ENCODE measurements at regions not wholly inside any gene's neighbourhood (a gene's known extent, or its start where the extent isn't known, plus 50 kb on each side); places are given as distances from the start of the nearest gene placed in this dataset.
"Not testable (repeated sequence)": the region's sequence is repeated elsewhere in the genome, so short reads cannot be mapped to it uniquely, and the experiment has no call there.

GRCh38 chr2:189348369-189348768 lies 92.9 kb upstream of the WDR75 start:
- H3K9ac ChIP-seq (ENCODE audit: low read length) = no peak overlapping the region
- H3K4me1 ChIP-seq (ENCODE audit: insufficient read depth, low read length) = peaks cover 41% of the 10 kb centered on the region
- peaks cover 4% of the 10 kb centered on the region for H3K9me3 ChIP-seq (ENCODE audit: low read length)
- H3K36me3 ChIP-seq (ENCODE audit: insufficient read depth, low read length) = no peaks in the 10 kb centered on the region
- H3K27ac ChIP-seq (ENCODE audit: low read depth, low read length) = peak overlapping the region; percentile 48
- no peaks in the 10 kb centered on the region for H3K27me3 ChIP-seq (ENCODE audit: control insufficient read depth in 1 of 2, insufficient read depth in 2 of 2, low read length in 2 of 2)
- H3K4me3 ChIP-seq (ENCODE audit: low read depth in 1 of 2, low read length in 2 of 2) = no peak overlapping the region

- H3K9me3 ChIP-seq (ENCODE audit: low read length) = peaks cover 4% of the 10 kb centered on the region
These were observed 90.6 kb upstream of the WDR75 start for GRCh38 chr2:189350540-189351209.

GRCh38 chr2:189351933-189352332 lies 89.3 kb upstream of the WDR75 start:
- H3K4me1 ChIP-seq (ENCODE audit: insufficient read depth, low read length) = peaks cover 23% of the 10 kb centered on the region
- not testable (repeated sequence) for H3K27me3 ChIP-seq (ENCODE audit: control insufficient read depth in 1 of 2, insufficient read depth in 2 of 2, low read length in 2 of 2); H3K36me3 ChIP-seq (ENCODE audit: insufficient read depth, low read length); H3K9me3 ChIP-seq (ENCODE audit: low read length); H3K4me3 ChIP-seq (ENCODE audit: low read depth in 1 of 2, low read length in 2 of 2); H3K9ac ChIP-seq (ENCODE audit: low read length); H3K27ac ChIP-seq (ENCODE audit: low read depth, low read length)

More at GRCh38 chr2:189350540-189351209, 90.6 kb upstream of the WDR75 start:
- Histone ChIP-seq H3K4me1 (ENCODE audit: insufficient read depth, low read length) (peaks cover 27% of the 10 kb centered on the region), H3K4me3 (ENCODE audit: low read depth in 1 of 2, low read length in 2 of 2) (no peak overlapping the region), H3K27me3 (ENCODE audit: control insufficient read depth in 1 of 2, insufficient read depth in 2 of 2, low read length in 2 of 2) (no peaks in the 10 kb centered on the region), H3K9ac (ENCODE audit: low read length) (no peak overlapping the region), H3K36me3 (ENCODE audit: insufficient read depth, low read length) (no peaks in the 10 kb centered on the region), H3K27ac (ENCODE audit: low read depth, low read length) (peak overlapping the region; percentile 45)

- H3K4me3 ChIP-seq (ENCODE audit: low read depth in 1 of 2, low read length in 2 of 2) = not testable (repeated sequence)
These were observed 83.9 kb upstream of the WDR75 start for GRCh38 chr2:189357375-189357774.

DNA sequence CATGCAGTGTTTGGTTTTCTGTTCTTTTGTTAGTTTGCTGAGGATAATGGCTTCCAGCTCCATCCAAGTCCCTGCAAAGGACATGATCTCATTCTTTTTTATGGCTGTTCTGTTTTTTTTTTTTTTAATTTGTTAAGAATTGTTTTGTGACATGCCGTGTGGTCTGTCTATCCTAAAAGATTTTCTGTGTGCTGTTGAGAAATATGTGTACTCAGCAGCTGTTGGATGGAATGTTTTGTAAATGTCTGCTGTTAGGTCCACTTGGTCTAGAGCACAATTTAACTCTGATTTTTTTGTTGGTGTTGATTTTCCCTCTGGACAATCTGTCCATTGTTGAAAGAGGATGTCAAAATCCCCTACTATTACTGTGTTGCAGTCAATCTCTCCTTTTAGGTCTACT lies 80.4 kb upstream of the WDR75 start:
- Histone ChIP-seq H3K4me1 (ENCODE audit: insufficient read depth, low read length) (peaks cover 4% of the 10 kb centered on the region), H3K4me3 (ENCODE audit: low read depth in 1 of 2, low read length in 2 of 2) (no peak overlapping the region), H3K27me3 (ENCODE audit: control insufficient read depth in 1 of 2, insufficient read depth in 2 of 2, low read length in 2 of 2) (no peaks in the 10 kb centered on the region), H3K36me3 (ENCODE audit: insufficient read depth, low read length) (no peaks in the 10 kb centered on the region), H3K9me3 (ENCODE audit: low read length) (no peaks in the 10 kb centered on the region), H3K9ac (ENCODE audit: low read length) (no peak overlapping the region), H3K27ac (ENCODE audit: low read depth, low read length) (no peak overlapping the region)

More at GRCh38 chr2:189357375-189357774, 83.9 kb upstream of the WDR75 start:
- not testable (repeated sequence) for H3K27me3 ChIP-seq (ENCODE audit: control insufficient read depth in 1 of 2, insufficient read depth in 2 of 2, low read length in 2 of 2); H3K9ac ChIP-seq (ENCODE audit: low read length); H3K27ac ChIP-seq (ENCODE audit: low read depth, low read length); H3K4me1 ChIP-seq (ENCODE audit: insufficient read depth, low read length); H3K9me3 ChIP-seq (ENCODE audit: low read length); H3K36me3 ChIP-seq (ENCODE audit: insufficient read depth, low read length)

DNA sequence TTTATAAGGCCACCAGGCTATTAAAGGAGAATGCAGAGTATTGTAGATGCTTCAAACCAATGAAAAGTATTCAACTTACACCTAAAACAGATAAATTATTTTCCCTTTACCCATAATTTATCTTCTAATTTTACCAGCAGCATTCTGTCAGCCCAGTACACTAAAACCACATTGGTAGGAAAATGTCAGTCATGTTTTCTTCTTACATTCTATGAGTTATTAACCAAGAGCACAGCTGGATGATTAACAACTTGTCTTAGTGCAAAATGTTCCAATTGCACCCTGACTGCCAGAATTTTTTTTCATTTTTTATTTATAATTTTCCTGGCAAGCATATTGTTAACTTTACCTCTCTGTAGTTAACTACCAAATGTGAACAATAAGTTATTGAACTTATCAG lies 79.0 kb upstream of the WDR75 start:
- no peak overlapping the region for H3K27ac ChIP-seq (ENCODE audit: low read depth, low read length)
- no peak overlapping the region for H3K9ac ChIP-seq (ENCODE audit: low read length)

GRCh38 chr2:189363559-189363958 lies 77.7 kb upstream of the WDR75 start:
- Histone ChIP-seq H3K9ac (ENCODE audit: low read length) (no peak overlapping the region), H3K36me3 (ENCODE audit: insufficient read depth, low read length) (no peaks in the 10 kb centered on the region), H3K27me3 (ENCODE audit: control insufficient read depth in 1 of 2, insufficient read depth in 2 of 2, low read length in 2 of 2) (no peaks in the 10 kb centered on the region), H3K4me1 (ENCODE audit: insufficient read depth, low read length) (peaks cover 4% of the 10 kb centered on the region), H3K9me3 (ENCODE audit: low read length) (no peaks in the 10 kb centered on the region), H3K27ac (ENCODE audit: low read depth, low read length) (no peak overlapping the region), H3K4me3 (ENCODE audit: low read depth in 1 of 2, low read length in 2 of 2) (no peak overlapping the region)

More for the DNA sequence above, 79.0 kb upstream of the WDR75 start:
- no peak overlapping the region for H3K4me3 ChIP-seq (ENCODE audit: low read depth in 1 of 2, low read length in 2 of 2)
- no peaks in the 10 kb centered on the region for H3K27me3 ChIP-seq (ENCODE audit: control insufficient read depth in 1 of 2, insufficient read depth in 2 of 2, low read length in 2 of 2)
- H3K9me3 ChIP-seq (ENCODE audit: low read length) = no peaks in the 10 kb centered on the region
- H3K4me1 ChIP-seq (ENCODE audit: insufficient read depth, low read length) = peaks cover 4% of the 10 kb centered on the region
- no peaks in the 10 kb centered on the region for H3K36me3 ChIP-seq (ENCODE audit: insufficient read depth, low read length)

DNA sequence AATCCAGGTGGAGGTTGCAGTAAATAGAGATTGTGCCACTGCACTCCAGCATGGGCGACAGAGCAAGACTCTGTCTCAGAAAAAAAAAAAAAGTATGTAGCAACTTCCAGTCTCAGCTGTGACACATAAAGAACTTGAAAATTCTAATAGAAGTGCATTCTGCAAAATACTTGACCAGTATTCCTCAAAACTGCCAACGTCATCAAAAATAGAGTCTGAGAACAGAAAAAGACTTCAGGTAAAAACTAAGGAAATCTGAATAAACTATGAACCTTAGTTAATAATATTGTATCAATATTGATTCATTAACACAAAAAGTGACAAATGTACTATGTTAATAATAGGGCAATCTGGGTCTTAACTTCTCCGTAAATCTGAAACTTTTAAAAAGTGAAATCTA lies 76.7 kb upstream of the WDR75 start:
- H3K27ac ChIP-seq (ENCODE audit: low read depth, low read length) = no peak overlapping the region
- H3K4me1 ChIP-seq (ENCODE audit: insufficient read depth, low read length) = peaks cover 5% of the 10 kb centered on the region
- H3K9ac ChIP-seq (ENCODE audit: low read length) = no peak overlapping the region
- H3K4me3 ChIP-seq (ENCODE audit: low read depth in 1 of 2, low read length in 2 of 2) = no peak overlapping the region
- no peaks in the 10 kb centered on the region for H3K9me3 ChIP-seq (ENCODE audit: low read length)
- no peaks in the 10 kb centered on the region for H3K36me3 ChIP-seq (ENCODE audit: insufficient read depth, low read length)
- H3K27me3 ChIP-seq (ENCODE audit: control insufficient read depth in 1 of 2, insufficient read depth in 2 of 2, low read length in 2 of 2) = no peaks in the 10 kb centered on the region

GRCh38 chr2:189366349-189366748 lies 74.9 kb upstream of the WDR75 start:
- H3K36me3 ChIP-seq (ENCODE audit: insufficient read depth, low read length) = no peaks in the 10 kb centered on the region
- no peak overlapping the region for H3K27ac ChIP-seq (ENCODE audit: low read depth, low read length)
- H3K4me3 ChIP-seq (ENCODE audit: low read depth in 1 of 2, low read length in 2 of 2) = no peak overlapping the region
- H3K27me3 ChIP-seq (ENCODE audit: control insufficient read depth in 1 of 2, insufficient read depth in 2 of 2, low read length in 2 of 2) = no peaks in the 10 kb centered on the region
- no peak overlapping the region for H3K9ac ChIP-seq (ENCODE audit: low read length)
- peaks cover 10% of the 10 kb centered on the region for H3K4me1 ChIP-seq (ENCODE audit: insufficient read depth, low read length)
- no peaks in the 10 kb centered on the region for H3K9me3 ChIP-seq (ENCODE audit: low read length)

DNA sequence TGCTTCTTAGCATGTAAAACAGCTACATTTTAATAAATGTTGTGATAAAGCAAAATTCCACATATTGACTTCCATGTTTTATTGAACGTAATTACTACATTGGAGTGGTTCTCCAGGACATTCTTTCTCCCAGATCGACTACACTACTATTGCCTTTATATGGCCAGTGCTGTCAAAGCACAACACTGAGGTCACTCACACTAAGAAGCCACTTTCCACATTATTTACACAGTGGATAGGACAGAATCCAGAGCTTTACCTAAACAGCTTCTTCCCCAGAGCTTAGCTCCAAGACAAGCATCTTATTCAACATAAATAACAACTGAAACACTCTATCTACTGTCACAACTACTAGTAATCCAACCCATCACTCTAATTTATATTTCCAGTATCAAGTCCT lies 73.9 kb upstream of the WDR75 start:
- H3K4me3 ChIP-seq (ENCODE audit: low read depth in 1 of 2, low read length in 2 of 2) = no peak overlapping the region
- H3K9ac ChIP-seq (ENCODE audit: low read length) = no peak overlapping the region
- no peaks in the 10 kb centered on the region for H3K9me3 ChIP-seq (ENCODE audit: low read length)
- H3K27ac ChIP-seq (ENCODE audit: low read depth, low read length) = no peak overlapping the region
- no peaks in the 10 kb centered on the region for H3K36me3 ChIP-seq (ENCODE audit: insufficient read depth, low read length)
- H3K4me1 ChIP-seq (ENCODE audit: insufficient read depth, low read length) = peaks cover 9% of the 10 kb centered on the region
- no peaks in the 10 kb centered on the region for H3K27me3 ChIP-seq (ENCODE audit: control insufficient read depth in 1 of 2, insufficient read depth in 2 of 2, low read length in 2 of 2)

GRCh38 chr2:189369566-189369965 lies 71.7 kb upstream of the WDR75 start:
- Histone ChIP-seq H3K9ac (ENCODE audit: low read length) (no peak overlapping the region), H3K27me3 (ENCODE audit: control insufficient read depth in 1 of 2, insufficient read depth in 2 of 2, low read length in 2 of 2) (no peaks in the 10 kb centered on the region), H3K36me3 (ENCODE audit: insufficient read depth, low read length) (no peaks in the 10 kb centered on the region), H3K4me1 (ENCODE audit: insufficient read depth, low read length) (peaks cover 6% of the 10 kb centered on the region), H3K27ac (ENCODE audit: low read depth, low read length) (no peak overlapping the region), H3K4me3 (ENCODE audit: low read depth in 1 of 2, low read length in 2 of 2) (no peak overlapping the region), H3K9me3 (ENCODE audit: low read length) (no peaks in the 10 kb centered on the region)

DNA sequence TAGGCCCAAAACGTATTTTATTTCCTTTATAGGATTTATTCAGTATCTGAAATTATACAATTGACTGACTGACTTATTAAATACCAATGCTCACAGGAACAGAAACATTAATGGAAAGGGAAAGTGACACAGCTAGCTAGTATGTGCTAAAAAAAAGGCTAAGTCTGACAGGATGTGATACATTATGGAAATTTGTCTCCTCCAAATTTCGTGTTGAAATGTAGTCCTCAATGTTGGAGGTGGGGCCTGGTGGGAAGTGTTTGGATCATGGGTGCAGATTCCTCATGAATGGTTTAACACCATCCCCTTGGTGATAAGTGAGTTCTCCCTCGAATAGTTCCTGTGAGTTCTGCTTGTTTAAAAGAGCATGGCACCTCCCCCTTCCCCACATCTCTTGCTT lies 70.6 kb upstream of the WDR75 start:
- Histone ChIP-seq H3K9ac (ENCODE audit: low read length) (no peak overlapping the region), H3K27me3 (ENCODE audit: control insufficient read depth in 1 of 2, insufficient read depth in 2 of 2, low read length in 2 of 2) (no peaks in the 10 kb centered on the region), H3K27ac (ENCODE audit: low read depth, low read length) (no peak overlapping the region), H3K9me3 (ENCODE audit: low read length) (no peaks in the 10 kb centered on the region), H3K36me3 (ENCODE audit: insufficient read depth, low read length) (no peaks in the 10 kb centered on the region), H3K4me3 (ENCODE audit: low read depth in 1 of 2, low read length in 2 of 2) (no peak overlapping the region), H3K4me1 (ENCODE audit: insufficient read depth, low read length) (peaks cover 6% of the 10 kb centered on the region)
